ENCODE measurements at regions not wholly inside any gene's neighbourhood (a gene's known extent, or its start where the extent isn't known, plus 50 kb on each side); places are given as distances from the start of the nearest gene placed in this dataset.

DNA sequence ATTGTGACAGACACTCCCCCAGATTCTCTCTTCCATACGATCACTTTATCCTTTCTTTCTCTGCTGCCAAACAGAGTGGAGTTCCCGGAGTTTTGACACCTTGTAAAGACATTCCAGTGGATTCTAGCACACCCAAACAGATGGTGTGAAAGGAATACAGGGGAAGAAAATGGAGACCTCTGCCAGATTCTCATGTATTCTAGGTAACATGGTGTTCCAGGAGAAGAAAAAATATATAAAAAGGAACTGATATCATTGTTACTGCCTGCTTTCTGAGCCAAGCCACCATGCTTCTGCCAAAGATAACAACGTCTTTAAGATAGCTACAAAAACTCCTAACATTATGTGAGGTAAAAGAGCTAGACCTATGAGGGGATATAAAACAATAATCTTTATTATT, 136.5 kb downstream of the TXNL1 start:
- TF ChIP-seq, protein P1, sequence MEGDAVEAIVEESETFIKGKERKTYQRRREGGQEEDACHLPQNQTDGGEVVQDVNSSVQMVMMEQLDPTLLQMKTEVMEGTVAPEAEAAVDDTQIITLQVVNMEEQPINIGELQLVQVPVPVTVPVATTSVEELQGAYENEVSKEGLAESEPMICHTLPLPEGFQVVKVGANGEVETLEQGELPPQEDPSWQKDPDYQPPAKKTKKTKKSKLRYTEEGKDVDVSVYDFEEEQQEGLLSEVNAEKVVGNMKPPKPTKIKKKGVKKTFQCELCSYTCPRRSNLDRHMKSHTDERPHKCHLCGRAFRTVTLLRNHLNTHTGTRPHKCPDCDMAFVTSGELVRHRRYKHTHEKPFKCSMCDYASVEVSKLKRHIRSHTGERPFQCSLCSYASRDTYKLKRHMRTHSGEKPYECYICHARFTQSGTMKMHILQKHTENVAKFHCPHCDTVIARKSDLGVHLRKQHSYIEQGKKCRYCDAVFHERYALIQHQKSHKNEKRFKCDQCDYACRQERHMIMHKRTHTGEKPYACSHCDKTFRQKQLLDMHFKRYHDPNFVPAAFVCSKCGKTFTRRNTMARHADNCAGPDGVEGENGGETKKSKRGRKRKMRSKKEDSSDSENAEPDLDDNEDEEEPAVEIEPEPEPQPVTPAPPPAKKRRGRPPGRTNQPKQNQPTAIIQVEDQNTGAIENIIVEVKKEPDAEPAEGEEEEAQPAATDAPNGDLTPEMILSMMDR (IDR thresholded peaks at IDR 0.05; ENCODE audit: control extremely low read depth in 1 of 3, insufficient read depth in 1 of 3, low read depth in 1 of 3, low read length in 3 of 3) = no peak
- TF ChIP-seq RFX5 (IDR thresholded peaks at IDR 0.05; ENCODE audit: borderline replicate concordance, low read depth, low read length) = no peak
- TF ChIP-seq SP1 (IDR thresholded peaks at IDR 0.05; ENCODE audit: low read depth, low read length) = no peak
- no peak for TF ChIP-seq NANOG (IDR thresholded peaks at IDR 0.05; ENCODE audit: insufficient read depth, low read depth, low read length, poor library complexity, severe bottlenecking)
- TF ChIP-seq PHF8 (conservative IDR thresholded peaks at IDR 0.05; ENCODE audit: low read depth, low read length) = no peak

All from H1 (cell line).